Breast epithelium (tissue), 3 donors: ENCODE measurements at regions not wholly inside any gene's neighbourhood (a gene's known extent, or its start where the extent isn't known, plus 50 kb on each side); places are given as distances from the start of the nearest gene placed in this dataset.

Source experiments
- CTCF ChIP-seq, 3 donors: fragments of 450-650 bp; IDR thresholded peaks; one replicate each; pipeline ENCODE4 v1.5.1; 2016 to 2017; ENCODE audit warnings: antibody characterized with exemption in 3 of 3, mild to moderate bottlenecking in 3 of 3, moderate library complexity in 3 of 3
- POLR2A ChIP-seq: fragments of 450-650 bp; IDR thresholded peaks from one replicate; pipeline ENCODE4 v1.6.1; 2016; ENCODE audit warnings: antibody characterized with exemption, mild to moderate bottlenecking, moderate library complexity
- POLR2AphosphoS5 ChIP-seq, 3 donors: sonication (generic); formaldehyde crosslinking; IDR thresholded peaks; one replicate each; pipeline ENCODE4 v1.6.1; 2017; ENCODE audit warnings: antibody characterized with exemption in 3 of 3

- TF ChIP-seq CTCF (IDR thresholded peaks at IDR 0.05) (no peak), POLR2A (no peak), POLR2AphosphoS5 (IDR thresholded peaks at IDR 0.05) (no peak)
Measured at GRCh38 chrY:15301879-15302278, 777.5 kb downstream of the NLGN4Y start.
